Neural cell (in vitro differentiated cells): ENCODE measurements at regions not wholly inside any gene's neighbourhood (a gene's known extent, or its start where the extent isn't known, plus 50 kb on each side); places are given as distances from the start of the nearest gene placed in this dataset.

Source experiments
- H2AFZ ChIP-seq: fragments of 200-600, 300-800 bp; sonication (generic), shearing (Covaris generic); 2 replicates; pipeline ENCODE4 v1.6.0; 2014; ENCODE audit warnings: low read depth, mild to moderate bottlenecking, antibody characterized with exemption, low read length, moderate library complexity
- H3F3A ChIP-seq: fragments of 200-600 bp; shearing (Covaris generic); 2 replicates; pipeline ENCODE4 v1.6.1; 2016; ENCODE audit warnings: mild to moderate bottlenecking, moderate library complexity, mixed read lengths, antibody characterized with exemption, low read length; ENCODE audit not compliant: insufficient read depth, poor library complexity, severe bottlenecking
- H3K27ac ChIP-seq: fragments of 200-600, 300-800 bp; sonication (generic), shearing (Covaris generic); 2 replicates; pipeline ENCODE4 v1.5.1; 2014; ENCODE audit warnings: mild to moderate bottlenecking, low read length, moderate library complexity
- H3K27me3 ChIP-seq: fragments of 300-800, 200-600 bp; sonication (generic), shearing (Covaris generic); 2 replicates; pipeline ENCODE4 v1.6.0; 2014; ENCODE audit warnings: mild to moderate bottlenecking, low read depth, low read length, moderate library complexity; ENCODE audit not compliant: insufficient read depth
- H3K36me3 ChIP-seq: fragments of 300-800, 200-600 bp; sonication (generic), shearing (Covaris generic); 2 replicates; pipeline ENCODE4 v1.5.1; 2014; ENCODE audit warnings: mild to moderate bottlenecking, antibody characterized with exemption, low read length, moderate library complexity; ENCODE audit not compliant: insufficient read depth
- H3K4me2 ChIP-seq: fragments of 300-800, 200-600 bp; sonication (generic), shearing (Covaris generic); 2 replicates; pipeline ENCODE4 v1.6.0; 2014; ENCODE audit warnings: mild to moderate bottlenecking, low read length
- H3K4me3 ChIP-seq: fragments of 300-800, 200-600 bp; sonication (generic), shearing (Covaris generic); 2 replicates; pipeline ENCODE4 v1.5.1; 2014; ENCODE audit warnings: mild to moderate bottlenecking, low read length, moderate library complexity
- H3K79me2 ChIP-seq: fragments of 200-600 bp; shearing (Covaris generic); replicated peaks from 2 replicates; pipeline ENCODE4 v1.6.0; 2014; ENCODE audit warnings: mild to moderate bottlenecking, low read length, moderate library complexity; ENCODE audit not compliant: insufficient read depth
- H3K9ac ChIP-seq: fragments of 300-800, 200-600 bp; sonication (generic), shearing (Covaris generic); 2 replicates; pipeline ENCODE4 v1.6.1; 2016; ENCODE audit warnings: mild to moderate bottlenecking, low read length, mixed read lengths
- H3K9me2 ChIP-seq: fragments of 200-600 bp; shearing (Covaris generic); 2 replicates; pipeline ENCODE4 v1.6.1; 2016; ENCODE audit warnings: mild to moderate bottlenecking, low read length, mixed read lengths; ENCODE audit not compliant: insufficient read depth
- H3K9me3 ChIP-seq: fragments of 200-600, 300-800 bp; sonication (generic), shearing (Covaris generic); 2 replicates; pipeline ENCODE4 v1.6.1; 2016; ENCODE audit warnings: mild to moderate bottlenecking, mixed run types, low read length, moderate library complexity, mixed read lengths
- H4K20me1 ChIP-seq: fragments of 200-600 bp; shearing (Covaris generic); 2 replicates; pipeline ENCODE4 v1.6.1; 2016; ENCODE audit warnings: mild to moderate bottlenecking, mixed run types; ENCODE audit not compliant: insufficient read depth
- CTCF ChIP-seq: fragments of 450-650 bp; IDR thresholded peaks from 2 replicates; pipeline ENCODE4 v1.5.1; 2014; ENCODE audit warnings: antibody characterized with exemption, mild to moderate bottlenecking, moderate library complexity; ENCODE audit not compliant: poor library complexity, severe bottlenecking
- EP300 ChIP-seq: fragments of 450-650 bp; conservative IDR thresholded peaks from 2 replicates; pipeline ENCODE4 v1.6.1; 2014; ENCODE audit warnings: antibody characterized with exemption, mild to moderate bottlenecking, moderate library complexity; ENCODE audit not compliant: poor library complexity, severe bottlenecking
- EZH2 ChIP-seq: fragments of 200-600, 300-800 bp; shearing (Covaris generic), sonication (generic); IDR thresholded peaks from 2 replicates; pipeline ENCODE4 v1.6.1; 2014; ENCODE audit warnings: antibody characterized with exemption, low read length, borderline replicate concordance, mild to moderate bottlenecking; ENCODE audit not compliant: insufficient read depth, poor library complexity, severe bottlenecking
- MXI1 ChIP-seq: fragments of 450-650 bp; conservative IDR thresholded peaks from 2 replicates; pipeline ENCODE4 v1.6.1; 2014; ENCODE audit warnings: antibody characterized with exemption, mild to moderate bottlenecking; ENCODE audit not compliant: poor library complexity, severe bottlenecking
- POLR2AphosphoS5 ChIP-seq: IDR thresholded peaks from 2 replicates; pipeline ENCODE4 v1.6.1; 2012
- RAD21 ChIP-seq: fragments of 450-650 bp; conservative IDR thresholded peaks from 2 replicates; pipeline ENCODE4 v1.6.1; 2014; ENCODE audit warnings: antibody characterized with exemption, mild to moderate bottlenecking, moderate library complexity
- SMC3 ChIP-seq: fragments of 450-650 bp; conservative IDR thresholded peaks from 2 replicates; pipeline ENCODE4 v1.6.1; 2014; ENCODE audit warnings: antibody characterized with exemption, mild to moderate bottlenecking, moderate library complexity; ENCODE audit not compliant: poor library complexity
- TAF1 ChIP-seq: IDR thresholded peaks from 2 replicates; pipeline ENCODE4 v1.6.1; 2012; ENCODE audit warnings: low read depth
- TF ChIP-seq, protein P1 (sequence below): IDR thresholded peaks from 2 replicates; pipeline ENCODE4 v1.6.1; 2012; ENCODE audit warnings: borderline replicate concordance

DNA sequence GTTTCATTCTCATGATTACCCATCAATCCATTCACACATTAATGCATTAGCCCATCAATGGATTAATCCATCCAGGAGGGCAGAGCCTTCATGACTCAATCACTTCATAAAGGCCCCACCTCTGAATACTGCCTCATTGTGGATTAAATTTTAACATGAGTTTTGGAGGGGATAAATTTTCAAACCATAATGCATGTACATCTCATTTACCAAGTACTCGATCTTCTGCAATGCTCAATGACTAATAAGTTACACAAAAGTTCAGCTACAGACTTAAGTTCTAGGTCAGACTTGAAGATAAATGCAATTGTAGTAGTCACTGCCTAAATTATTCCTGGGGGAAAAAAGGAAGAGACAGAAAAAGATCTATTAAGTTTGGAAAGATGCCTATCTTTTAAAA lies 120.0 kb upstream of the OSR1 start:
- Histone ChIP-seq H4K20me1 (no peaks in the 10 kb centered on the region), H3K9me2 (no peaks in the 10 kb centered on the region), H3F3A (no peaks in the 10 kb centered on the region), H3K36me3 (no peaks in the 10 kb centered on the region), H3K9me3 (no peaks in the 10 kb centered on the region), H3K79me2 (no peaks in the 10 kb centered on the region), H3K27ac (no peak overlapping the region), H3K4me2 (no peak overlapping the region), H3K9ac (no peak overlapping the region), H3K27me3 (no peaks in the 10 kb centered on the region), H3K4me3 (no peak overlapping the region), H2AFZ (no peak overlapping the region)
- TF ChIP-seq, protein P1, sequence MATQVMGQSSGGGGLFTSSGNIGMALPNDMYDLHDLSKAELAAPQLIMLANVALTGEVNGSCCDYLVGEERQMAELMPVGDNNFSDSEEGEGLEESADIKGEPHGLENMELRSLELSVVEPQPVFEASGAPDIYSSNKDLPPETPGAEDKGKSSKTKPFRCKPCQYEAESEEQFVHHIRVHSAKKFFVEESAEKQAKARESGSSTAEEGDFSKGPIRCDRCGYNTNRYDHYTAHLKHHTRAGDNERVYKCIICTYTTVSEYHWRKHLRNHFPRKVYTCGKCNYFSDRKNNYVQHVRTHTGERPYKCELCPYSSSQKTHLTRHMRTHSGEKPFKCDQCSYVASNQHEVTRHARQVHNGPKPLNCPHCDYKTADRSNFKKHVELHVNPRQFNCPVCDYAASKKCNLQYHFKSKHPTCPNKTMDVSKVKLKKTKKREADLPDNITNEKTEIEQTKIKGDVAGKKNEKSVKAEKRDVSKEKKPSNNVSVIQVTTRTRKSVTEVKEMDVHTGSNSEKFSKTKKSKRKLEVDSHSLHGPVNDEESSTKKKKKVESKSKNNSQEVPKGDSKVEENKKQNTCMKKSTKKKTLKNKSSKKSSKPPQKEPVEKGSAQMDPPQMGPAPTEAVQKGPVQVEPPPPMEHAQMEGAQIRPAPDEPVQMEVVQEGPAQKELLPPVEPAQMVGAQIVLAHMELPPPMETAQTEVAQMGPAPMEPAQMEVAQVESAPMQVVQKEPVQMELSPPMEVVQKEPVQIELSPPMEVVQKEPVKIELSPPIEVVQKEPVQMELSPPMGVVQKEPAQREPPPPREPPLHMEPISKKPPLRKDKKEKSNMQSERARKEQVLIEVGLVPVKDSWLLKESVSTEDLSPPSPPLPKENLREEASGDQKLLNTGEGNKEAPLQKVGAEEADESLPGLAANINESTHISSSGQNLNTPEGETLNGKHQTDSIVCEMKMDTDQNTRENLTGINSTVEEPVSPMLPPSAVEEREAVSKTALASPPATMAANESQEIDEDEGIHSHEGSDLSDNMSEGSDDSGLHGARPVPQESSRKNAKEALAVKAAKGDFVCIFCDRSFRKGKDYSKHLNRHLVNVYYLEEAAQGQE = no peak
- TF ChIP-seq EZH2 = no peak
- TF ChIP-seq RAD21 = no peak
- TF ChIP-seq CTCF = no peak
- no peak for TF ChIP-seq SMC3
- no peak for TF ChIP-seq TAF1
- no peak for TF ChIP-seq MXI1
- no peak for TF ChIP-seq POLR2AphosphoS5
- no peak for TF ChIP-seq EP300

GRCh38 chr2:19476327-19476726 lies 117.9 kb upstream of the OSR1 start:
- Histone ChIP-seq H3K9me3 (no peaks in the 10 kb centered on the region), H3K9ac (no peak overlapping the region), H3K4me3 (no peak overlapping the region), H3K9me2 (no peaks in the 10 kb centered on the region), H4K20me1 (no peaks in the 10 kb centered on the region), H3F3A (no peaks in the 10 kb centered on the region), H3K27ac (no peak overlapping the region), H3K79me2 (no peaks in the 10 kb centered on the region), H3K4me2 (no peak overlapping the region), H3K27me3 (no peaks in the 10 kb centered on the region), H2AFZ (no peak overlapping the region), H3K36me3 (no peaks in the 10 kb centered on the region)
- TF ChIP-seq, protein P1 = no peak
- TF ChIP-seq MXI1 = no peak
- no peak for TF ChIP-seq POLR2AphosphoS5
- TF ChIP-seq RAD21 = no peak
- TF ChIP-seq CTCF = no peak
- no peak for TF ChIP-seq EP300
- TF ChIP-seq SMC3 = no peak
- no peak for TF ChIP-seq TAF1
- no peak for TF ChIP-seq EZH2
